Neural cell (in vitro differentiated cells): ENCODE measurements at regions not wholly inside any gene's neighbourhood (a gene's known extent, or its start where the extent isn't known, plus 50 kb on each side); places are given as distances from the start of the nearest gene placed in this dataset.

Experiments
- MXI1 ChIP-seq: fragments of 450-650 bp; conservative IDR thresholded peaks from 2 replicates; pipeline ENCODE4 v1.6.1; 2014; ENCODE audit warnings: antibody characterized with exemption, mild to moderate bottlenecking; ENCODE audit not compliant: poor library complexity, severe bottlenecking
- POLR2AphosphoS5 ChIP-seq: IDR thresholded peaks from 2 replicates; pipeline ENCODE4 v1.6.1; 2012
- RAD21 ChIP-seq: fragments of 450-650 bp; conservative IDR thresholded peaks from 2 replicates; pipeline ENCODE4 v1.6.1; 2014; ENCODE audit warnings: antibody characterized with exemption, mild to moderate bottlenecking, moderate library complexity
- TAF1 ChIP-seq: IDR thresholded peaks from 2 replicates; pipeline ENCODE4 v1.6.1; 2012; ENCODE audit warnings: low read depth
- TF ChIP-seq, protein P1 (sequence below): fragments of 450-650 bp; IDR thresholded peaks from 2 replicates; pipeline ENCODE4 v1.5.1; 2014; ENCODE audit warnings: antibody characterized with exemption, mild to moderate bottlenecking, moderate library complexity; ENCODE audit not compliant: poor library complexity, severe bottlenecking
- TF ChIP-seq, protein P2 (sequence below): IDR thresholded peaks from 2 replicates; pipeline ENCODE4 v1.6.1; 2012; ENCODE audit warnings: borderline replicate concordance

DNA sequence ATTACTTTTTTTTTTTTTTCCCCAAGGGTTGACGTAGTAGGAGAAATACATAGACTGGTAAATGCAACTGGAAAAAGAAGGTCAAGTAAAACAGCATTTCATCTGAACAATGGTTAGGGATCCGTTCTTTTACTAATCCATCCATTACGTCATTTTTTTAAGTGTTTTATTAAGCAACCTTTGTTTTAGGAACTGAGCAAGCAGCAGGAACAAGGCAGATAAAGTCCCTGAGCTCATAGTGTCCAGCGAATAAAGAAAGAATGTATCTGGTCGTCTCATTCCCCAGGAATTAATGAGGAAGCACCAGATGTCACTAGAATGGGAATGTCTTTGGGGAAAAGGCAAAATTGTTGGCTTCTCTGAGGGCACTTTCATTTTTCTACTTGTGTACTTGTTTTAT is 842.4 kb downstream of the TDRD15 start:
- TF ChIP-seq, protein P1, sequence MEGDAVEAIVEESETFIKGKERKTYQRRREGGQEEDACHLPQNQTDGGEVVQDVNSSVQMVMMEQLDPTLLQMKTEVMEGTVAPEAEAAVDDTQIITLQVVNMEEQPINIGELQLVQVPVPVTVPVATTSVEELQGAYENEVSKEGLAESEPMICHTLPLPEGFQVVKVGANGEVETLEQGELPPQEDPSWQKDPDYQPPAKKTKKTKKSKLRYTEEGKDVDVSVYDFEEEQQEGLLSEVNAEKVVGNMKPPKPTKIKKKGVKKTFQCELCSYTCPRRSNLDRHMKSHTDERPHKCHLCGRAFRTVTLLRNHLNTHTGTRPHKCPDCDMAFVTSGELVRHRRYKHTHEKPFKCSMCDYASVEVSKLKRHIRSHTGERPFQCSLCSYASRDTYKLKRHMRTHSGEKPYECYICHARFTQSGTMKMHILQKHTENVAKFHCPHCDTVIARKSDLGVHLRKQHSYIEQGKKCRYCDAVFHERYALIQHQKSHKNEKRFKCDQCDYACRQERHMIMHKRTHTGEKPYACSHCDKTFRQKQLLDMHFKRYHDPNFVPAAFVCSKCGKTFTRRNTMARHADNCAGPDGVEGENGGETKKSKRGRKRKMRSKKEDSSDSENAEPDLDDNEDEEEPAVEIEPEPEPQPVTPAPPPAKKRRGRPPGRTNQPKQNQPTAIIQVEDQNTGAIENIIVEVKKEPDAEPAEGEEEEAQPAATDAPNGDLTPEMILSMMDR, result no peak
- no peak for TF ChIP-seq POLR2AphosphoS5
- no peak for TF ChIP-seq RAD21
- TF ChIP-seq, protein P2, sequence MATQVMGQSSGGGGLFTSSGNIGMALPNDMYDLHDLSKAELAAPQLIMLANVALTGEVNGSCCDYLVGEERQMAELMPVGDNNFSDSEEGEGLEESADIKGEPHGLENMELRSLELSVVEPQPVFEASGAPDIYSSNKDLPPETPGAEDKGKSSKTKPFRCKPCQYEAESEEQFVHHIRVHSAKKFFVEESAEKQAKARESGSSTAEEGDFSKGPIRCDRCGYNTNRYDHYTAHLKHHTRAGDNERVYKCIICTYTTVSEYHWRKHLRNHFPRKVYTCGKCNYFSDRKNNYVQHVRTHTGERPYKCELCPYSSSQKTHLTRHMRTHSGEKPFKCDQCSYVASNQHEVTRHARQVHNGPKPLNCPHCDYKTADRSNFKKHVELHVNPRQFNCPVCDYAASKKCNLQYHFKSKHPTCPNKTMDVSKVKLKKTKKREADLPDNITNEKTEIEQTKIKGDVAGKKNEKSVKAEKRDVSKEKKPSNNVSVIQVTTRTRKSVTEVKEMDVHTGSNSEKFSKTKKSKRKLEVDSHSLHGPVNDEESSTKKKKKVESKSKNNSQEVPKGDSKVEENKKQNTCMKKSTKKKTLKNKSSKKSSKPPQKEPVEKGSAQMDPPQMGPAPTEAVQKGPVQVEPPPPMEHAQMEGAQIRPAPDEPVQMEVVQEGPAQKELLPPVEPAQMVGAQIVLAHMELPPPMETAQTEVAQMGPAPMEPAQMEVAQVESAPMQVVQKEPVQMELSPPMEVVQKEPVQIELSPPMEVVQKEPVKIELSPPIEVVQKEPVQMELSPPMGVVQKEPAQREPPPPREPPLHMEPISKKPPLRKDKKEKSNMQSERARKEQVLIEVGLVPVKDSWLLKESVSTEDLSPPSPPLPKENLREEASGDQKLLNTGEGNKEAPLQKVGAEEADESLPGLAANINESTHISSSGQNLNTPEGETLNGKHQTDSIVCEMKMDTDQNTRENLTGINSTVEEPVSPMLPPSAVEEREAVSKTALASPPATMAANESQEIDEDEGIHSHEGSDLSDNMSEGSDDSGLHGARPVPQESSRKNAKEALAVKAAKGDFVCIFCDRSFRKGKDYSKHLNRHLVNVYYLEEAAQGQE, result no peak
- TF ChIP-seq MXI1, result no peak
- TF ChIP-seq TAF1, result no peak
